GM19467 (cell line): ENCODE measurements at regions not wholly inside any gene's neighbourhood (a gene's known extent, or its start where the extent isn't known, plus 50 kb on each side); places are given as distances from the start of the nearest gene placed in this dataset.

Experiments used
- ATAC-seq: cut with Tn5 transposase; IDR thresholded peaks from one replicate; pipeline ENCODE4 v1.9.1; 2021; ENCODE audit warnings: mild to moderate bottlenecking, moderate library complexity; ENCODE audit not compliant: unreplicated experiment

- no peak for ATAC-seq
Observed at GRCh38 chr1:57474137-57474750, 50.4 kb upstream of the DAB1 start.
